Islet of Langerhans (tissue), 1 donor: ENCODE measurements at regions not wholly inside any gene's neighbourhood (a gene's known extent, or its start where the extent isn't known, plus 50 kb on each side); places are given as distances from the start of the nearest gene placed in this dataset.
"Not testable (repeated sequence)": the region's sequence is repeated elsewhere in the genome, so short reads cannot be mapped to it uniquely, and the experiment has no call there.

Experiments
- FAIRE-seq: peaks from one replicate; lab custom pipeline; 2011; peaks lifted over from hg19 to GRCh38; lab: Jason Lieb, UNC

DNA sequence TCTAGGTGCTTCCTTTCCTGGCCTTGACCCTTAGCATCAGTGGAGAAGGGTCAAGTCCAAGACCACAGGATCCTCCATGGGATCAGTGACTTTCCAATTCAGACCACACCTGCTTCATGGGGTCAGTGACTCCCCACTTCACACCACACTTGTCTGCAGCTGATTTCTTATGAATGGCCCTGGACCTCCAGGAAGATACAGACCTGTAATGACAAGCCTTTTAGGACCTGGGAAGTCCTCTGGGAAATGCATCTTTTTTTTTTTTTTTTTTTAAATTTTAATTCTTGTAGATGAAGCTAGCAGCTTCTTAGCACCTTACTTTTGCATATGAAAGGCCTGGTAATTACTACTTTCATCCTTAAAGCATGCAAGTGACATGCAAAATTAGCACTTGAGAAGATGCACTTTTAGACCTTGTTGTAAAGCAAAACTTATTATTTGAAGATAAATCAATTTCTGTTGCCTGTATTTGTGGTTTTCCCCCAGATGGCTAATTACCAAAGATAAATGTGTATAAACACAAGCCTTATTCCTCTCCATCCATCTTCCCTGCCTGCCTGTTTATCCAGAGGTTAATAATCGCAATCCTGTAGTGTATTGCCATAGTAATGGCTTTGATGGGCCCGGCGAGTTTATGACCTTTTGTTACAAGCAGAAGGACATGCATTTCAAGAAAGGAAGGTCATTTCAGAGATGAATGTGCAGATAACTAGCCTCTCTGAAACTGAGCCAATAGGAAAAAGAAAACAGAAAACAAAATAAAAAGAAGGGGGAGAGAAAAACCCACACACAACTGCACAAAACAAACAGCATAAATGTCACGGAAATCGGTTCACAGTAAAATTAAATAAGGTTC lies 1018.7 kb downstream of the TYW1 start:
- no peak for FAIRE-seq

DNA sequence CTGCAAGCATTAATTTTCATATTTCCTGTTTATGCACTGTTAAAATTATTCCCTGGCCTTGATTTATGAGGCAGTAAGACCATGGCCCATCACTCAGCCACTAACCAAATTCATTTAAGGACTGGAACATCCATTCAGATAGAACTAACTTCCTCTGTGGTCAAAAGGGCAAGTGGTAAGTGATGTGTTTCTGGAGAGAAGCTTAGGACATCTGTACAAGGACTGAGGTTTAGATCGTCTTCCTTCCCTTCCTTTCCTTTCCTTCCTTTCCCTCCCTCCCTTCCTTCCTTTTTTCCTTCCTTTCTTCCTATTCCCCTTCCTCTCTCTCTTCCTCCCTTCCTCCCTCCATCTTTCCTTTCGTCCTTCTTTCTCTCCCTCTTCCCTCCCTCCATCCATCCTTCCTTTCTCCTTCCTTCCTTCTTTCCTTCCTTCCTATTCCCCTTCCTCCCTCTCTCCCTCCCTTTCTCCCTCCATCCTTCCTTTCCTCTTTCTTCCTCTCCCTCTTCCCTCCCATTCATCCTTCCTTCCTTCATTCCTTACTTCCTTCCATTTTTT lies 1019.4 kb downstream of the TYW1 start:
- no peak for FAIRE-seq

DNA sequence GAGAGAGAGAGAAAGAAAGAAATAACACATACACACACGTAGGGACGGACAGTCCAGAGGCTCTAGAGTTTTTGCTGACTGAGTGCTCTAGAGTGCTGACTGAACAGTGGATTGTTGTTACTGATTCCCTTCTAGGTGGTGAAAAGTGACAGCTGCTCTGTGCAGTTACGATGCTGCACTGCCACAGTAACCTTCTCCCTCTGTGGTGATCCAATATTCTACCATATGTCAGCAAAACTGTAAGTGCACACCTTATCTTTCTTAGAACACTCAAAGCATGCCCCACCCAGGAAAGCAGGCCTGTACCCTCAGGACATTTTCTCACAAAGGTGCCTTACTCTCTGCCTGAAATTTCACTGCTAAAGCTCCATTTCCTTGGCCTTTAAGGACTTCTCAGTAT lies 1023.5 kb downstream of the TYW1 start:
- FAIRE-seq = no peak

DNA sequence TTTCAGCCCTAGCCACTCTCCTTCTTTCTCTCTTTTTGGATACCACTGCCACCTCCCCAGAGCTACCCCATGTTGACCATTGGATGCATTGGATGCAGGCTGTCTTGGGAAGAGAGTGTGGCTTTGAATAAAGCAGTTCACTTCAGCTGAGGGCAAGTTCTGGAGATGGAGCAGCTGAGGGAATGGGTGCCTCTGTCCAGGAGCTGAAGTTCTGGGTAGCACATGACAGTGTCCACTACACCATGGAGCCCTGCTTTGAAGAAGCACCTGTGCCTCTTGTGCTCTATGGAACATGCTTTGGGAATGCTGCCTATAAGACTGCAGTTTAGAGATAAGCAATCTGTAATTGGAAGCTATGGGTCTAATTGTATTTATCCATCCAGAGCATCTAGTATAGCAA lies 1028.7 kb downstream of the TYW1 start:
- no peak for FAIRE-seq

DNA sequence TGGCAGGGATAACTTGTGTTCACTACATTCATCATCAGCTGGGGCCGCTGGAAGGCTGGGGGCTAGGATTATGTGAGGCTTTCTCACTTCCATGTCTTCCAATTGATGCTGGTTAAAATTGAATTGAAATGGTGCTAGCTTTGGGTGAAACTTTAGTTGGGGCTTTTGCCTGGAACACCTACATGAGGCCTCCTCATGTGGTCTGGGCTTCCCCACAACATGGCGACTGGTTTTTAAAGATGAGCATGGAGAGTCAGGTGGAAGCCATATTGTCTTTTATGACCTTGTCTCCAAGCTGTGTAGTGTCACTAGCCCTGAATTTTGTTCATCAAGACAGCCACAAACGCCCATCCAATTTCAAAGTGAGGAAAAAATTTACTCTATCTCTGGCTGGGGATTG lies 1033.9 kb downstream of the TYW1 start:
- no peak for FAIRE-seq

DNA sequence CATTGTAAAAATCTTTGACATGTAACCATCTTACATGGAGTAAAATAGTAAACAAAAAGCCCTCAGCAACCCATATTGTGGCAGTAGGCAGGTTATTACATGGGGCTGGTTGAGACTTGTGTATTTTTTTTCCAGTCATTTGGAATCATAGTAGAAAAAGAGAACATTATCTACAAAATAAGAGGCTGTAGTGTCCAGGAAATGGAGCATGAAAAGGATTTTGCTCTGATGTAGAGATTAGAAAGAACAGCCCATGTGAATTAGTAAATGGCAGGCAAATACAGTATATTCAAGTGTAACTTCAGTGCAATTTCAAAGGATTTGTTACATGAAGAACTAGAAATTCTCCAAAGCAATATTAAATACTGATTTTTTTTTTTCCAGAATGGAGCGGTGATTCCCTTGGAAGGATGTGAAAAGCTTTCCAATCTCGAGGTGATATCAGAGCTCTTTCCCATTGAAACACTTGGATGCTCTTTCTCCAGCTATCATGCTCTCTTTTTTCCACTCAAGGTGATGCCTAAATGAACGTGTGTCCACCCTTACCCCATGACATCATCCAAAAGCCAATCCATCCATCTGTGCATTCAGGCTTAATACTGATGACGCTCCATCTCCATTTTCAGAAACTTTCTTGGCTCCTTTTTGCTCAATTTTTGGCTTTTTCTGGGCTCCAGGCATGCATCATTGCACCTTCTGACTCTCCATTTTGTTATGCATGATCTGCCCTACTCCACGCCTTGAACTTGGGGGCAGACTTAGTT lies 1034.7 kb downstream of the TYW1 start:
- FAIRE-seq = no peak

DNA sequence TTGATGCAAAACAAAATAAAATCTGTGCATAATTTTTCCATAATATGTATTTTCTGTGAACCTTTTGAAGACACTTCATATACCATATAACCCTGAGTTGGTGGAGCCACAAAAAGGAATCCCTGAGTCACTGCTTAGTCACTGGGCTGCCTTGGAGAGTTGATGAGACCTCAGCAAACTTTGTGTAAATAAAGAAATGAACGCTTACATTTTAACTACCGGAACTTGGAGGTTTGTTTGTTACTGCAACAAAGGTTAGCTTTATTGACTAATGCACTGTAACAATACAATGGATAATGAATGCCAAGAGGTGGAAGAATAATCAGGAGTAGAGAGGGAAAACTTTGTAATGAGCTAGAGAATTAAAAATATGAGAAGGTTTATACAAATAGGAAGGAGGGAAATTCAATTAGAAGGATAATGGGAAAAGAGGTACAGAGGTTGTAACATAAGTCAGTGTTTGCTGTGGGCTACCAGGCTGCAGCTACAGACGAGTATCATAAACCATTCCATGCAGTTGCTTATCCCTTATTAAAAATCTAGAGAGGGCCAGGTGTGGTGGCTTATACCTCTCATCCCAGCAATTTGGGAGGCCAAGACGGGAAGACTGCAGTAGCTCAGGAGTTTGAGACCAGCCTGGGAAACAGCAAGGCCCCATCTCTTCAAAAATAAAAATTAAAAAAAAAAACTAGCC lies 1042.1 kb downstream of the TYW1 start:
- no peak for FAIRE-seq

DNA sequence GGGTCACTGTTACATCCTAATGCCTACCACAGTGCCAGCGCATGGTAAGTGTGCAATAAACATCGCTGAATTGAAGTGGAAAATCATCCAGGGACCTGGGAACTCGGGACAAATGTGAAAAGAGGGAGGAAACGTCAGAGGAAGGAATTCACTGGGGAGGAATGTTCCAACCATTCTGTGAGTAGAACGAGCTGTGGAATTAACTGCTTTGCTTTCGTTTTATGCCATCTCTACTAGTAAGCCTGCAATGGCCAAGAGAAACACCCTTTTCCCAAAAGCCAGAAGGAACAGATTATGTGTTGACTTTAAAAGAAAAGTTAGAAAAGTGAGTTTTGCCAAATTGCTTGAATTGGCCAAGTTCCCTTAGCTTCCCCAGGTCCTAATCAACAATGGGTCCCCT lies 1044.9 kb downstream of the TYW1 start:
- FAIRE-seq = no peak

DNA sequence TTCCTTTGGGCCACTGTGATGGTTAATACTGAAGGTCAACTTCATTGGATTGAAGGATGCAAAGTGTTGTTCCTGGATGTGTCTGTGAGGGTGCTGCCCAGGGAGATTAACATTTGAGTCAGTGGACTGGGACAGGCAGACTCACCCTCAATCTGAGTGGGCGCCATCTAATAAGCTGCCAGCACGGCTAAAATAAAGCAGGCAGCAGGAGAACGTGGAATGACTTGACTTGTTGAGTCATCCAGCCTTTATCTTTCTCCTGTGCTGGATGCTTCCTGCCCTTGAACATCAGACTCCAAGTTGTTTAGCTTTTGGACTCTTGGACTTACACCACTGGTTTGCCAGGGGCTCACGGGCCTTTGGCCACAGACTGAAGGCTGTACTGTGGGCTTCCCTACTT lies 1046.9 kb downstream of the TYW1 start:
- no peak for FAIRE-seq

DNA sequence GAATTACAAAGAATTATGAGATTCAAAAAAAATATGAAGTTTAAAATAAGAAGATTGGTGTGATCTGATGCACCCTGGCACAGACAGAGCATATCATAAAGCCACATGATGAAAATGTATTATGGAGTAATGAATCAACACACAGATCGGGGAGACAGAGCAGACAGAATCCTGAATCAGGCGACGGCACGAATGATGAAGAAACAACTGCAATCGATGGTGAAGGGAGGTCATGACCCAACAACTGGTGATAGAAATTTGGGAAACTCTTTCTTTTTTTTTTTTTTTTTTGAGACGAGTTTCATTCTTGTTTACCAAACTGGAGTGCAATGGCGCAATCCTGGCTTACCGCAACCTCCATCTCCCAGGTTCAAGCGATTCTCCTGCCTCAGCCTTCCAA lies 1054.0 kb downstream of the TYW1 start:
- FAIRE-seq = no peak

DNA sequence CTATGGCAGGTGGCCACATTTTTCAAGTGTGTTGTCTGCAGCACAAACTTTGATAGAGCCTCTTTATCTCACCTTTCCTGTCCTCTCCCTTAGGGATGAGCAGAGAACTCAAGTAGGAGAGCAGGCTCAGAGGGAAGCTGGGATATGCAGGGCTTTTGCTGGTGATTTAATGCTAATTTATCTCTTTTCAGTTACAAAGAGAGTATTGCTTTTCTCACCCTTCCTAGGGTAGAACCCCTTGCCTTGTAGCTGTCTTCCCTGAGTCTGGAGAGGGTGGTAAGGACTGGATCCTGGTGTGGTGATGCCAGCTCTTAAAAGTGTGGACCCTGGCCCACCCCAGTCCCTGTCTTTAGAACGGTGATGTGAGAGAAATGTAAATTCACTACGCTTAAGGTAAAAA lies 1061.4 kb downstream of the TYW1 start:
- FAIRE-seq = no peak

DNA sequence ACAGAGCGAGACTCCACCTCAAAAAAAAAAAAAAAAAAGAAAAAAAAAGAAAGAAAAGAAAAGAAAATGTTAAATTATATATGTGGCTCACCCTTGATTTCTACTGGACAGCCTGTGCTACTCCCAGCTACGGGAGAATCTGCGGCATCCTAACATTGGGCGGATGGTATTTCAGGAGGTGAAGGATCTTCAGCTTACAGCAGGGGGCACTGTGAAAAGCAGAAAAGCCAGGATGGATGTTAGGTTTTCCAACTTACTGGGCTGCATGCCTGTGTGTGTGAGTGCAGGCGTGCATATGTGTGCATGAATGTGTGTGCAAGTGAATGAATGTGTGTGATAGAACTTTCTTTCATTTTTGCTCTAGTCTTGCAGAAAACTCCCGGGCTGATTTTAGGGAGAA lies 1066.5 kb downstream of the TYW1 start:
- FAIRE-seq = no peak

DNA sequence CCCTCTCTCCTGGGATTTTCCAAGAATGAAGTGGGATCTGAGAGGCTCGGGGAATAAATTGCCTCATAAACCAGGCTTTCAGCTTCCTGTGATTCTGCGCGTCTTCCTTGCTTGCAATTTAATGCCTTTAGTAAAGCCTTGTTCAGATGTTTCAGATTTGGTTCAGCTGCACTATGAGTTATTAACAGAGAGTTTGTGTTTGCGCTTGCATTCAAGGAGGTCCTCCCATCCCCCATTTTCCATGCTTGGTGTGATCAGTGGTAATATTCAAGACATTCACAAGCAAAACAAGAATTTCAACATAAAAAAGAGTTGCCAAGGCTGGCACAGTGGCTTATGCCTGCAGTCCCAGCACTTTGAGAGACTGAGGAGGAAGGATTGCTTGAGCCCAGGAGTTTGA lies 1068.9 kb downstream of the TYW1 start:
- FAIRE-seq = no peak

DNA sequence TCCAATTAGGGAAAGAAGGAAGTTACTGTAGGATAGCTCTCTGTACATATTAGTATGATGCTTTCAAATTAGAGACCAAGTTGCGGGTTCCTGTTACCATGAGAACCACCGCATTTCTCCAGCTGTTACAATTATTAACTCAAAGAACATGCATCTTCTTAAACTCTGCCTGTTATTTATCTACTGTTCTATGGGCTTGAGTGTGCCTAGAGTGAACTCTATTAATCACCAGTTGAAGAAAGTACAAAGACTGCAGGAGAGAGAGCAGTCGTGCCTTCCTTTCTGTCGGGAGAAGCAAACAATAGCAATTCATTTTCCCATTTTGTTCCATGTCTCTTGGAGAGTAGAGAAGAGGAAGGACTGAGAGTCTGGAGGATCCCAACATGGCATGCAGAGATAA lies 1071.2 kb downstream of the TYW1 start:
- FAIRE-seq = no peak

DNA sequence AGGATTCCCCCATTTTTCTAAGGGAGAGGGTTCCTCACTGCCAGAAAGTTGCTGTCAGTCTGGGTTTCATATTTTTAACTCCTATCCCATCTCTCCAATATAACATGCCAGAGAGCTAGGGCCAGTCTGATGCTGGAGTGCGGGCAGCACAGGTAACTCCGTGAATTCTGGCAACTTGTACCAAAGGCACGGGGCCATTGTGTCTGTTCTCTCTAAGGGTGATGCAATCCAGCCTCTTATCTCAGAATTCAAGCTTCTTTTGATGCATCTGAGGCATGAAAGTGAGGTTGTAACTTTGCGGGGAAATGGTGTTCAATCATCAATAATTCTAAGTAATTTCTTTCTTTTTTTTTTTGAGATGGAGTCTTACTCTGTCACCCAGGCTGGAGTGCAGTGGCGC lies 1074.4 kb downstream of the TYW1 start:
- FAIRE-seq = no peak

DNA sequence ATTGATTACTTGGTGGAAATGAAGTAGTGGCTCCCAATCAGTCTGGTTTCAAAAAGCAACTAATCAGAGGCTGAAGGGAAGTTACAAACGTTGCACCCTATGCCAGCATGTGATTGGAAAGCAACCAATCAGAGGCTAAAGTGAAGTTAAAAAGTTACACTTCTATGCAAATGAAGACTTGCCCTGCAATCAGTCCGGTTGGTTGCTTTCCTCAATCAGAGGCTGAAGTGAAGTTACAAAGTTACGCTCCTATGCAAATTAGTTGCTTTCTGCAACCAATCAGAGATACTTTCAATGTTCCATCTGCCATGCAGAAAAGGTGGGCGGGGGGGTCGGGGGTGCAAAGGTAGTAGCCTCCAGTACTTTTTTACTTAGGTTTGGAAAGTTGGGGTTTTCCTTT lies 1077.1 kb downstream of the TYW1 start:
- no peak for FAIRE-seq

DNA sequence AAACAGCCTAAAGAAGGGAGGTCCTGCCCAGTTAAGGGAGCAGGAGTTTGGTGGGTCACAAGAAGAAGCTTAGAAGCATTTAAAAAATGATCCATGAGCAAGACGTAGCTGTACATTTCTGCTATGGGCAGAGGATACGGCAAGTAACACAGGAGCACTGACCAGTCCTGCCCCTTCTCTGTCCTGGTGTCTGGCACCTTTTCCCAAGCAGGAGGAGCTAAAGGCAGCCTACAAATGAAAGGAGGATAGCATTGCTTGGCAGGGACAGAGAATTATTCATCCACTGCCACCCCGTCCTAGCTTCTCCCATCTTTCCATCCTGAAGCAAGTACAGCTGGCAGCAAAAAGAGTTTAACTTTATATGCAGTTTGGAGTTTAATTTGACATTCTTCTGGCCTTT lies 1077.6 kb downstream of the TYW1 start:
- no peak for FAIRE-seq

DNA sequence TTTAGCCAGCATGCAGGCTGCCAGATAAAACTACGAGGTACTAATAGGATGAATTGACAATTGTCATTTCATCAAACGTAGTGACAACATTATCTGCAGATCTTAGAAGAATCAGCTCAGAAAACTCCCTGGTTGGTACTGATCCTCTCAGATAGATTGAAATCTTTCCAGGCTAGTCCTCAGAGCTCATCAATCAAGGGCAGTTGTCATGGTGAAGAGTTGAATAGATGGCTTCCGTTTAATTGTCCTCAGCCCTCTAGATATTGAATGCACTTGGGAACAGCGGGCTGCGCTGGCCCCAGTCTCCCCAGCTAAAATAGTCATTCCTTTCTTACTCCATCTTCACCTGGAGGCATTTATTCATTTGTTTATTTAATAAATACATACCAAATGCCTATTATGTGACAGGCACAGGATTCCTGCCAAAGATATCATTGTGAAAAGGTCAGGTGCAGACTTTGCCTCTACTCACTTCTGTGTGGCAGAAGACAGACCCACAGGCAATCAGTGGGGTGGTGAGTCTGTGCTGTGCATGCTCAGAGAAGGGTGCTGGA lies 1081.6 kb downstream of the TYW1 start:
- no peak for FAIRE-seq

DNA sequence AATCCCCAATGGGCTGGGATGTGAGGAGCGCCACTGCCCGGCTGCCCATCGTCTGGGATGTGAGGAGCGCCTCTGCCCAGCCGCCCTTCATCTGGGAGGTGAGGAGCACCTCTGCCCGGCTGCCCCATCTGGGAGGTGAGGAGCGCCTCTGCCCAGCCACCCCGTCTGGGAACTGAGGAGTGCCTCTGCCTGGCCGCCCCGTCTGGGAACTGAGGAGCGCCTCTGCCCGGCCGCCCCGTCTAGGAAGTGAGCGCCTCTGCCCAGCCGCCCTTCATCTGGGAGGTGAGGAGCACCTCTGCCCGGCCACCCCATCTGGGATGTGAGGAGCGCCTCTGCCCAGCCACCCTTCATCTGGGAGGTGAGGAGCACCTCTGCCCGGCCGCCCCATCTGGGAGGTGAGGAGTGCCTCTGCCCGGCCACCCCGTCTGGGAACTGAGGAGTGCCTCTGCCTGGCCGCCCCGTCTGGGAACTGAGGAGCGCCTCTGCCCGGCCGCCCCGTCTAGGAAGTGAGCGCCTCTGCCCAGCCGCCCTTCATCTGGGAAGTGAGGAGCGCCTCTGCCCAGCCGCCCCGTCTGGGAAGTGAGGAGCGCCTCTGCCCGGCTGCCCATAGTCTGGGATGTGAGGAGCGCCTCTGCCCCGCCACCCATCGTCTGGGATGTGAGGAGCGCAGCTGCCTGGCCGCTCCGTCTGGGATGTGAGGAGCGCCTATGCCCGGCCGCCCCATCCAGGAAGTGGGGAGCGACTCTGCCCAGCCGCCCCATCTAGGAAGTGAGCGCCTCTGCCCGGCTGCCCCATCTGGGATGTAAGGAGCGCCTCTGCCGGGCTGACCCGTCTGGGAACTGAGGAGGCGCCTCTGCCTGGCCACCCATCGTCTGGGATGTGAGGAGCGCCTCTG lies 1085.7 kb downstream of the TYW1 start:
- not testable (repeated sequence) for FAIRE-seq

DNA sequence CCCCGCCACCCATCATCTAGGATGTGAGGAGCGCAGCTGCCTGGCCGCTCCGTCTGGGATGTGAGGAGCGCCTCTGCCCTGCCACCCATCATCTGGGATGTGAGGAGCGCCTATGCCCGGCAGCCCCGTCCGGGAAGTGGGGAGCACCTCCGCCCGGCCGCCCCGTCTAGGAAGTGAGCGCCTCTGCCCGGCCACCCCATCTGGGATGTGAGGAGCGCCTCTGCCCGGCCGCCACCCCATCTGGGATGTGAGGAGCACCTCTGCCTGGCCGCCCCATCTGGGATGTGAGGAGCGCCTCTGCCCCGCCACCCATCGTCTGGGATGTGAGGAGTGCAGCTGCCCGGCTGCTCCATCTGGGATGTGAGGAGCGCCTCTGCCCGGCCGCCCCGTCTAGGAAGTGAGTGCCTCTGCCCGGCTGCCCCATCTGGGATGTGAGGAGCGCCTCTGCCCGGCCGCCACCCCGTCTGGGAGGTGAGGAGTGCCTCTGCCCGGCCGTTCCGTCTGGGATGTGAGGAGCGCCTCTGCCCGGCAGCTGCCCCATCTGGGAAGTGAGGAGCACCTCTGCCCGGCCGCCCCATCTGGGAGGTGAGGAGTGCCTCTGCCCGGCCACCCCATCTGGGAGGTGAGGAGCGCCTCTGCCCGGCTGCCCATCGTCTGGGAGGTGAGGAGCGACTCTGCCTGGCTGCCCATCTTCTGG lies 1086.5 kb downstream of the TYW1 start:
- FAIRE-seq = not testable (repeated sequence)

DNA sequence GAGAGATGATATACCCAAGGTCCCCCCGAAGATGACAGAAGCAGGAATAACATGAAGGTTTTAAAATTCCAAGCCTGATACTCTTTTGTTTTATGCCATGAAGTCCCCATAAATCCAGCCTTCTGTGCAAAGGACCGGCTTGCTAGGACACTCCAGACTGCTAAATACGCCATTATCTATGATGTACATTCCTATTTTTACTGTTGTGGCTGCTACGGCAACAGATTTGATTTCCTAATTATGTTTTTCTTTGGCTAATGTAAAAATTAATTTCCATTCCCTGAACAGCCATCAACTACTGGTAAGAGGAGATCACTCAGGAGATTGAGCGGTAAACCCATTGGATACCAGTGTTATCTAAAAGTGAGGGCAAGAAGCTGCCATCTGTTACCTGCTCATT lies 1090.8 kb downstream of the TYW1 start:
- no peak for FAIRE-seq
